Activated T-helper 1 cell treated with anti-CD3 and anti-CD28 coated beads, Interleukin-12 subunit alpha, Interleukin-12 subunit beta, Interleukin-2, Interleukin-4 antibody, amounts not matched to agents 30 ng/mL and 10 ng/mL and 1 ng/mL, durations not matched to agents 14 hours and 24 hours and 36 hours (primary cell): ENCODE measurements at regions not wholly inside any gene's neighbourhood (a gene's known extent, or its start where the extent isn't known, plus 50 kb on each side); places are given as distances from the start of the nearest gene placed in this dataset.

Source experiments
- DNase-seq: peaks from one replicate; pipeline ENCODE4 v3.0.0; 2021; ENCODE audit warnings: low spot score
- H3K27ac Mint-ChIP-seq: one replicate; pipeline ENCODE4 v1.8.0; 2021; ENCODE audit warnings: mild to moderate bottlenecking, mixed read lengths
- H3K27me3 Mint-ChIP-seq: one replicate; pipeline ENCODE4 v1.8.0; 2022; ENCODE audit warnings: mild to moderate bottlenecking, moderate library complexity, mixed read lengths; ENCODE audit not compliant: insufficient read depth
- H3K36me3 Mint-ChIP-seq: one replicate; pipeline ENCODE4 v1.8.0; 2021; ENCODE audit warnings: low read depth, mixed read lengths
- H3K4me1 Mint-ChIP-seq: one replicate; pipeline ENCODE4 v1.8.0; 2021; ENCODE audit warnings: low read depth, mixed read lengths
- H3K4me3 Mint-ChIP-seq: one replicate; pipeline ENCODE4 v1.8.0; 2021; ENCODE audit warnings: mild to moderate bottlenecking, moderate library complexity, mixed read lengths
- H3K9me3 Mint-ChIP-seq: one replicate; pipeline ENCODE4 v1.8.0; 2021; ENCODE audit warnings: mixed read lengths
- intact Hi-C: fragments of 100-400 bp; cut with micrococcal nuclease; formaldehyde crosslinking; loops from one replicate; pipeline ENCODE4 v1.15.1; 2024

- Mint-ChIP-seq H3K27me3 (peaks cover 4% of the 10 kb centered on the region), H3K4me3 (no peak overlapping the region), H3K9me3 (no peaks in the 10 kb centered on the region), H3K36me3 (no peaks in the 10 kb centered on the region), H3K27ac (no peak overlapping the region), H3K4me1 (no peaks in the 10 kb centered on the region)
- DNase-seq, result no peak
- intact Hi-C loops, result no loop called here
Measured at GRCh38 chr2:118457951-118458350, 369.7 kb downstream of the INSIG2 start.

GRCh38 chr2:118449401-118449800 is 361.1 kb downstream of the INSIG2 start:
- no peaks in the 10 kb centered on the region for H3K36me3 Mint-ChIP-seq
- no peaks in the 10 kb centered on the region for H3K4me1 Mint-ChIP-seq
- no peak overlapping the region for H3K27ac Mint-ChIP-seq
- peaks cover 13% of the 10 kb centered on the region for H3K27me3 Mint-ChIP-seq
- DNase-seq, result no peak
- no peaks in the 10 kb centered on the region for H3K9me3 Mint-ChIP-seq
- no peak overlapping the region for H3K4me3 Mint-ChIP-seq
- intact Hi-C loops, result no loop called here

- intact Hi-C loops, result no loop called here
- H3K27ac Mint-ChIP-seq, result no peak overlapping the region
- DNase-seq, result no peak
- H3K4me3 Mint-ChIP-seq, result no peak overlapping the region
- peaks cover 15% of the 10 kb centered on the region for H3K27me3 Mint-ChIP-seq
- H3K36me3 Mint-ChIP-seq, result no peaks in the 10 kb centered on the region
- H3K9me3 Mint-ChIP-seq, result no peaks in the 10 kb centered on the region
- H3K4me1 Mint-ChIP-seq, result no peaks in the 10 kb centered on the region
Measured at GRCh38 chr2:118443596-118443995, 355.3 kb downstream of the INSIG2 start.

- no peak overlapping the region for H3K4me3 Mint-ChIP-seq
- DNase-seq, result no peak
- H3K27me3 Mint-ChIP-seq, result peaks cover 14% of the 10 kb centered on the region
- no peaks in the 10 kb centered on the region for H3K36me3 Mint-ChIP-seq
- no peaks in the 10 kb centered on the region for H3K9me3 Mint-ChIP-seq
- H3K27ac Mint-ChIP-seq, result no peak overlapping the region
- intact Hi-C loops, result no loop called here
- H3K4me1 Mint-ChIP-seq, result no peaks in the 10 kb centered on the region
Measured at GRCh38 chr2:118442996-118443553, 354.8 kb downstream of the INSIG2 start.

GRCh38 chr2:118442046-118442445 is 353.8 kb downstream of the INSIG2 start:
- Mint-ChIP-seq H3K9me3 (no peaks in the 10 kb centered on the region), H3K4me3 (no peak overlapping the region), H3K27me3 (peaks cover 12% of the 10 kb centered on the region), H3K36me3 (no peaks in the 10 kb centered on the region), H3K27ac (no peak overlapping the region), H3K4me1 (no peaks in the 10 kb centered on the region)
- no peak for DNase-seq
- intact Hi-C loops, result no loop called here

GRCh38 chr2:118440404-118441098 is 352.3 kb downstream of the INSIG2 start:
- Mint-ChIP-seq H3K4me1 (no peaks in the 10 kb centered on the region), H3K36me3 (no peaks in the 10 kb centered on the region), H3K27ac (no peak overlapping the region), H3K9me3 (no peaks in the 10 kb centered on the region), H3K27me3 (peaks cover 12% of the 10 kb centered on the region), H3K4me3 (no peak overlapping the region)
- DNase-seq, result no peak
- intact Hi-C loops, result no loop called here

- Mint-ChIP-seq H3K27ac (no peak overlapping the region), H3K9me3 (no peaks in the 10 kb centered on the region), H3K4me1 (no peaks in the 10 kb centered on the region), H3K4me3 (no peak overlapping the region), H3K36me3 (no peaks in the 10 kb centered on the region), H3K27me3 (peaks cover 8% of the 10 kb centered on the region)
- no peak for DNase-seq
- intact Hi-C loops, result no loop called here
Measured at GRCh38 chr2:118437501-118437900, 349.2 kb downstream of the INSIG2 start.

GRCh38 chr2:118431997-118432396 is 343.7 kb downstream of the INSIG2 start:
- Mint-ChIP-seq H3K4me1 (no peaks in the 10 kb centered on the region), H3K9me3 (no peaks in the 10 kb centered on the region), H3K36me3 (no peaks in the 10 kb centered on the region), H3K27me3 (no peaks in the 10 kb centered on the region), H3K4me3 (no peak overlapping the region), H3K27ac (no peak overlapping the region)
- no peak for DNase-seq
- intact Hi-C loops, result no loop called here

GRCh38 chr2:118431586-118431985 is 343.3 kb downstream of the INSIG2 start:
- no peaks in the 10 kb centered on the region for H3K9me3 Mint-ChIP-seq
- H3K4me1 Mint-ChIP-seq, result no peaks in the 10 kb centered on the region
- no peak overlapping the region for H3K27ac Mint-ChIP-seq
- no peak overlapping the region for H3K4me3 Mint-ChIP-seq
- intact Hi-C loops, result no loop called here
- no peak for DNase-seq
- no peaks in the 10 kb centered on the region for H3K27me3 Mint-ChIP-seq
- H3K36me3 Mint-ChIP-seq, result no peaks in the 10 kb centered on the region

GRCh38 chr2:118431165-118431517 is 342.9 kb downstream of the INSIG2 start:
- no peaks in the 10 kb centered on the region for H3K4me1 Mint-ChIP-seq
- intact Hi-C loops, result no loop called here
- H3K27ac Mint-ChIP-seq, result no peak overlapping the region
- no peaks in the 10 kb centered on the region for H3K27me3 Mint-ChIP-seq
- no peak for DNase-seq
- H3K4me3 Mint-ChIP-seq, result no peak overlapping the region
- no peaks in the 10 kb centered on the region for H3K36me3 Mint-ChIP-seq
- no peaks in the 10 kb centered on the region for H3K9me3 Mint-ChIP-seq

- Mint-ChIP-seq H3K4me1 (no peaks in the 10 kb centered on the region), H3K4me3 (no peak overlapping the region), H3K9me3 (no peaks in the 10 kb centered on the region), H3K36me3 (no peaks in the 10 kb centered on the region), H3K27ac (no peak overlapping the region), H3K27me3 (no peaks in the 10 kb centered on the region)
- intact Hi-C loops, result no loop called here
- DNase-seq, result no peak
Measured at GRCh38 chr2:118430510-118431164, 342.4 kb downstream of the INSIG2 start.

GRCh38 chr2:118425191-118425590 is 336.9 kb downstream of the INSIG2 start:
- H3K4me3 Mint-ChIP-seq, result no peak overlapping the region
- H3K9me3 Mint-ChIP-seq, result no peaks in the 10 kb centered on the region
- H3K27ac Mint-ChIP-seq, result no peak overlapping the region
- no peaks in the 10 kb centered on the region for H3K4me1 Mint-ChIP-seq
- H3K36me3 Mint-ChIP-seq, result no peaks in the 10 kb centered on the region
- intact Hi-C loops, result no loop called here
- DNase-seq, result no peak
- H3K27me3 Mint-ChIP-seq, result no peaks in the 10 kb centered on the region

- no peaks in the 10 kb centered on the region for H3K4me1 Mint-ChIP-seq
- intact Hi-C loops, result no loop called here
- H3K36me3 Mint-ChIP-seq, result no peaks in the 10 kb centered on the region
- no peak for DNase-seq
- H3K9me3 Mint-ChIP-seq, result no peaks in the 10 kb centered on the region
- no peak overlapping the region for H3K27ac Mint-ChIP-seq
- no peak overlapping the region for H3K4me3 Mint-ChIP-seq
- H3K27me3 Mint-ChIP-seq, result no peaks in the 10 kb centered on the region
Measured at GRCh38 chr2:118423776-118424175, 335.5 kb downstream of the INSIG2 start.
